ENCODE measurements at regions not wholly inside any gene's neighbourhood (a gene's known extent, or its start where the extent isn't known, plus 50 kb on each side); places are given as distances from the start of the nearest gene placed in this dataset.

DNA sequence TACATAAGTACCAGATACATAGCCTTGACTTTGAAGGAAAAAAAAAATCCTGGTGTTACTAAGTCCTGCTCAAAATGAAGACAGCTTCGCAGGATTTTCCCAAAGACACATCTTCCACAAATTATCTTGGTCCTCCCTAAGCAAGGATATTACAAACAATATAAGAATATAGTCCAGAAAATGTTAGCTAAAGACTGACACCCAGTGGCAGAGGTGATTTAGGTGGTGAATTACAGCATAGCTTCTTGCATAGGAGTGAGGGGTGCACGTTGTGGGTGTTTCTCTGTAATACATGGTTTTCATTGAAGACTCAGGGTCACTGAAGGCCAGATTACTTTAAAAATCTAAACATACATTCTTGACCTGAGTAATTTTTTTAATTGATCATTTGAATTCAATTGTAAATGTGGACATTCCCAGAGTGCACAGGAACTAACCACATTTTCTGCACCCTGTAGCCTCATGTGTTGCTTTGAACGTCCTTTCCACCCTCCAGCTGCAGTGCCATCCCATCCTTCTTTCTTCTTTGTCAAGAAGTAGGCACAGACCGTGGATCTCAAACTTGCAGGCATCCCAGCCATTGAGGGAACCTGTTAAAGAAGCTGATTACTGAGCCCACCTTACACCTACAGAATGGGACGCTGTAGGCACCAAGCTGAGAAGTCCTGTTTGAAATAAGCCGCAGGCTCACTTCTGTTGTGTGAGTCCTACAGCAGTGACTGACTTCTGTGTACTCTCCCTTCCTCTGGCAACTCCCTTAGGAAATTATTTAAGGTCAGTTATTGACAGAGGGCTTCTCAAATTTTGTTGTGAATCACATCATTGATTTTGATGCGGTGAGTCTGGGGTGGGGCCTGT lies 102.6 kb downstream of the PERP start:
- peak; percentile 32 for DNase-seq (ENCODE audit: extremely low read depth, low read depth)

DNA sequence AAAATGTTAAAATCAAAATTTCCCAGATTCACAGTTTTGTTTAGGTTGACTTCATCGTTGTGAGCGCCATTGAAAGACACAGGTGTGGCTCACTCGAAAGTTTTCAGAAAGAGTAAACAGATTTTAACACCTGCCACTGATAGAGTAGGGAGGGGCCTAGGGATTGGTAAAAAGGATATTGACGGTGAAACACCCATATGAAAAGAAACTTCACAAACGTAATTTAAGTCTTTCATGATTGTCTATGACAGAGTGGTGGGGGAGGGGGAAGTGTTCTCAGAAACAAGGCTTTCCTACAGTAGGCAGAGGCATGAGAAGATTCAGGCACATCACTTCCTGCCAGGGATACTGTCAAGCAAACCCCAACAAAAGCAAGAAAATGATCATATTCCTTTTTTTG lies 101.4 kb downstream of the PERP start:
- no peak for DNase-seq (ENCODE audit: extremely low read depth, low read depth)

DNA sequence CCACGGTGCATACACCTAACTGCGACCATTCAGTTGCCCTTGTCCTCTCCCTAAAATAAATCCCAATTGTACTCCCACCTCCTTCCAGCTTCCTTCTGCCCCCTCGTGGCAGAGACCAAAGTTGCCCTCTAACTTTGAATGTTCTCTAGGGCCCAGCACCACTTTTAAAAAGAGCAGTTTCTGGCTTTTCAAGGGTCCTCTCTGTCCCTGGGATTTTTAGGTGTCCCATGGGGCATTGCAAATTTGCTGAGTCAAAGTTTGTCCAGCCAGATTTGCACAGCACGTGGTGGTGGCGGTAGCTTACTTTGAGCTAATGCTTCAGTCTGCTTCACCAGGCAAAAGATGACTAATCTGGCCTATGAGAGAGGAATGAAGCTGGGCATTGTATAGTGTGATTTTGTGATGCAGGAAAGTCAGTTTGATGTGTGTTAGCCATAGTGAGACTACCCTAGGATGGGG lies 100.2 kb downstream of the PERP start:
- peak; percentile 28 for DNase-seq (ENCODE audit: extremely low read depth, low read depth)

DNA sequence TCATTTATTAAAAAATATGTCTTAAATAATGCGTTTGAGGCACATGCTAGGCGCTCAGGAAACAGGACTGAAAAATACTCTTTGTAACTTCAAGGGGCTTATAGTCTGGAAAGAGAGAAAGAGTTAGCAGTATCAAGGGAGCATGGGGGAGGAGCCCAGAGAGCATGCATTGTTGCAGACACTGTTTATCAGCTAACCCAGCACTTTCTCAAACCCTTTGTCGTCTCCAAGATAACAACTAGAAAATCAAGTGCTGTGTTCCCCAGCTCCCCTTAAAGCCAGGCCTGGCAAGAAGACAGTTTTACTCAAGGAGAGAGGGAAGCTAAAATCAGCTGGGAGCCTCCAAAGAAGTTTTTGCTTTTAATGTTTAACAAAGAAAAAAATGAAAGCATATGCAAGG lies 98.4 kb downstream of the PERP start:
- DNase-seq (ENCODE audit: extremely low read depth, low read depth) = no peak

DNA sequence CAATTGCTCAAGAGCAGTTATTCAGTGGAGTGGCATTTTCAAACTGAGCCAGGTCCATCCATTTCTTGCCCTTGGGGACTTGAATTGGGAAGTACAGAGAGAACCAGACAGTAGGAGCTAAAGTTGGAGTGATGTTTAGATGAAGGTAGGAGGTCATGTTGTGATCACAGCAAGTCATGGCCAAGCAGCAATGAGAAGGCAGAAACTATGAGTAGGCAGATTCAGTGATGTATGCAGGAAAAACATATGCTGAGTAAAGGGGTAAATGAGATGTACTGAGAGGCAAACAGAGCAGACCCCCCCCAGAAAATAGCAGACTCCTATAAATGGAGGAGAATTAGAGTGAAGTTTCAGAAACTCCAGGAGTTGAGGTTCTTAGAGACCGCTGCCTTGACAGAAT lies 95.8 kb downstream of the PERP start:
- DNase-seq (ENCODE audit: extremely low read depth, low read depth) = no peak

DNA sequence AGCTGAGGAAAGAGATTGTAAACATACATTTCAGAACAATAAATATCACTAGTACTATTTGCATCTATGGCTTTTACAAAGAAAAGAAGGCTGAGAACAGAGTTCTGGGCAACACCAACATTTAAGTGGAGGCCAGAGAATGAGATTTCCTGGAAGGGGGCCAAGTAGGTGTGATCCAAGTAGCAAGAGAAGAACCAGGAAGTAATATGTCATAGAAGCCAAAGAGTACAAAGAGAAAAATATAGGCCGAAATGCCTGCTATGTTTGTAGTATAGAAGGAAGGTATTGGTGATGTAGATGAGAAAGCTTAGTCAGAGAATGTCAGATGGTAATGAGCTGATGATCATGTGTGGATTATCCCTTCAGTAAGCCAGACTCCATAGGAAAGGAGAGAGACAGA lies 94.5 kb downstream of the PERP start:
- DNase-seq (ENCODE audit: extremely low read depth, low read depth) = no peak

DNA sequence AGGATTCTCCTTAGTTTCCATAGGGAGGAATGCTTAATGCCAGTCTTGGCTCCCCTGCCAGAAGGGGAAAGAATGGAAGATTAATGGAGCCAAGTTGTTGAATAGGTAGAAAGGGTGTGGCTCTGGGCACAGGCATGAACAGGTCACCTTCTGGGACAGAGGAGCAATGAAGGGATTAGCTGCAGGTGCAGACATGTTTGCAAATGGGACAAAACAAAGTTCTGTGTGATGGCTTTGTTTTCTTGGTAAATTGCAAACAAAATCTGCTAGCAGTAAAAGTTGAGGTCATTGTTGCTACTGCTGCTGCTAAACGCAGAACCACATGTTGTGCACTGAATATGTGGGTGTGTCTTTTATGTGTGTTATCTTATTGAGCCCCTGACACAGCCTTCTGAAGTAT lies 93.3 kb downstream of the PERP start:
- no peak for DNase-seq (ENCODE audit: extremely low read depth, low read depth)

DNA sequence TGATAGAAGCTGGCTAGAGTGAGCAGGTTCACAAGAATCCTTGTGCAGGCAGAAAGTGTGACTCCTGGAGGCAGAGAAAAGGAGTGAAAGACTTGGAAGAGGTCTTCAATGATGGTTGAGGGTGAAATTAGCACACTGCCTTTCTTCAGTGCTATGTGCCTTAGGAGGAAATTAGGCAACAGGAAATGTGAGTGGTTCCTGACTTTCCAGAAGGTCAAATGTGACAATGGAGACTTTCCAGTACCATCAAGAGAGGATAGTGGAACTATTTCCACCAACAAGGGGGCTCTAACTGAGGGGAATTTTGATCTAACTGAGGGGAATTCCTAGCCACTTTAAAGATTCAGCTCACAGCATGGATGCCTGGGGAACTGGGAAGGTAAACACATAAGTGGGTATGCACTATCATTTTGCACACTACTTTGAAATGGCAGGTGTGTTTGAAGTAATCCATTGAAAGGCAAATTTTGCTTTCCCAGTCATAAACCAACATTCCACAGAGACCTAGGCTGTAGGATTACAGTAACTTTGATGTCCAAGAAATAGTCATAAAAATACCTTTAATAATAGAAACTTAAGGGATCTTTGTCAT lies 90.0 kb downstream of the PERP start:
- DNase-seq (ENCODE audit: extremely low read depth, low read depth) = no peak

DNA sequence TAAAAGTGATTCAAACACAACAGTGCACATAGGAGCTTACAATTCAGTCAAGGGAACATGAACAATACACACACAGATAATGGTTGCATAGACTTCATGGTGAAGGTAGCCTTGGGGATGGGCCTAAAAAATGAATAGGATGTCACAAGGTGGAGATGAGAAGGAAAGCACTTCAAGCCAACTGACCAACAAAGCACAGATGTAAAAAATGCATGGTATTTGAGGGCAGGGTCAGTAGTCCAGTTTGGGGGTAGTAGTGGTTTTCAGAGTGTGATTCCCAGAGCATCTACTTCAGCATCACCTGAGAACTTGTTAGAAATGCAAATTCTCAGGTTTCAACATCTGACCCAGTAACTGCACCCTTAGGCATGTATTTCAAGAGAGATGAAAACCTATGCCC lies 88.9 kb downstream of the PERP start:
- no peak for DNase-seq (ENCODE audit: extremely low read depth, low read depth)

DNA sequence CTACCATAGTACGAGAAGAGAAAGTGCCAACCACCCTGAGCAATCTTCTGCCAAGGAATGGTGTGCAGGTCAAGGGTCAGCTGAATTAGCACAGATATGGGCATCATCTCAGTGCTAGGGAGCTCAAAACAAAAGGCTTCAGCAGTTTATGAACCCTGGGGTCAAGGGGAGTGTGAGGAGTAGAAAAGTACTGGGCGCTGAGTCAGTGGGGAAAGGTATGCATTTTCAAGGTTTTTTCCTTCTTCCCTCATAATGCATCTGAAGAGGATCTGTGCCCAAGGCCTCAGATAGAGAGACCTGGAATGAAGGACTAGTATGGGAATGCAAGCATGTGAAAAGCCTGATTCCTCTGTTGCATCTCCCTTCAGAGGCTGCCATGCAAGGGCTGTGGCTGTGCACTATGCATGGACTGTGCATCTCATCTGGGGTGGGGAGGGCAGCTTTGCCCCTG lies 81.7 kb downstream of the PERP start:
- DNase-seq (ENCODE audit: extremely low read depth, low read depth) = no peak

DNA sequence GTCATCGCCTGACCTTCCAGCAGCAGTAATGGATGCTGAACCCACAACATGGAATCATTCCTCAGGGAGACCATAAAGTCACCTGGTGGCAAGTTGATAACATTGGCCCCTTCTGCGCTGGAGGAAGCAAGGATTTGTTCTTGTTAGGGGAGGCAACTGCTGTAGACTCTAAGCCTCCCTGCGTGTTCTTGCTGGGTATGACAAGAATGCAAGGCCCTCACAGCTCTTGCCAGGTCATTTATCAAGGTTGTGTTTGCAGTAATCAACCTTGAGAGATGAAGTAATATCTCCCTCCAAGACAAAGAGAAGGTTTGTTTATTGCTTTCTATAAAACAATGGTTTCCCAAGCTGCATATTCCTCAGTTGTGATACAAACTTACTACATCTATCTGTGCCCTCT lies 80.9 kb downstream of the PERP start:
- no peak for DNase-seq (ENCODE audit: extremely low read depth, low read depth)

DNA sequence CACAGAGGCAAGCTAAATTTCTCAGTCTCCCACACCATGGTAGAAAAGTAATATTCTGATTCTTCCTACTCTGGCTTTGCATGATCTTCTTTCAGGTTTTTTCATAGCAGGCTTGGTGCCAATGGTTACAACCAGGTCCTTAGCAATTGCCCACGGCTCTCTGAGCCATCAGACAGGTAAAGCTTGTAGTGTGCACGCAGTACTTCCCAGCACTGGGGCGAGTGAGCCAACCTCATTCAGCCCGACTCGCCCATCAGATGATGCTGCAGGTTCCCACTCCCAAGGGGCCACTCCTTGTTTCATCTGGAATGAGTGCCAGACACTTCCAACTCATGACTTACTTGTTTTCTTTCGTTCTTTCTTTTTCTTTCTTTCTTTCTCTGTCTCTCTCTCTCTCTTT lies 78.3 kb downstream of the PERP start:
- DNase-seq (ENCODE audit: extremely low read depth, low read depth) = no peak

DNA sequence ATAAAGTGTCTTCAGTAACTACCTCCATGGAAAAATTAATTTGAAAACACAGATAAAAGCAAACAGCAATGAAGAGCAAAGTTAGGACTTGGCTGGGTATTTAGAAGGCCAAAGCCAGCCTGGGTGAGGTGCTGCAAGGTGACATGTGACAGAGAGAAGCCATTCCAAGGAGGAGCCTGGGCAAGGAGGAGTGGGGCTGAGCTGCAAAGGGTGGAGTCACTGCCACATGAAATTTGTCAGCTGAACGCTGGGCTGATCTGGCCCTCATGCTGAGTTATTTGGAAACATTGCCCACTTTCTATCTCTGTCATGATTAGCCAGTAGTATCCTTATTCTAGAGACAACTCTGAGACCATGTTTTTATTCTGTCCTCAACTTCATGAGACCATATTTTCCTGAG lies 76.3 kb downstream of the PERP start:
- no peak for DNase-seq (ENCODE audit: extremely low read depth, low read depth)

DNA sequence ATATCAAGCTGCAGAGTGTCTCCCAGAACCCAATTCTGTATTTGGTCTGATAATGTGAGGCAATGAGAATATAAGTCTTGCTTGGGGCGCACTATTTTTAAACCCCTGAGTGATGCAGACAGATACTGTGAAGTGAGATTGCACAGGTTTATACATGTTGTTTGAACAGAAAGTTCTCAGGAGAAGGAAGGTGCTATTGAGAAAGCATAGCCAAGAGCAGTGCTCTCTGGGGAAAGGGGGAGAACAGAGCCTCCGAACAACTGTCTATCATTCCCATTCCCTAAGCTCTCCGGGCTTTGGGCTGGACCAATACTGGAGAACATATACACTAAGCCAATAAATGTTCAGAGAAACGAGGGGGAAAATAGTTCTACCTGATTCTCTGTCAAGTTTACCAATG lies 75.8 kb downstream of the PERP start:
- no peak for DNase-seq (ENCODE audit: extremely low read depth, low read depth)

DNA sequence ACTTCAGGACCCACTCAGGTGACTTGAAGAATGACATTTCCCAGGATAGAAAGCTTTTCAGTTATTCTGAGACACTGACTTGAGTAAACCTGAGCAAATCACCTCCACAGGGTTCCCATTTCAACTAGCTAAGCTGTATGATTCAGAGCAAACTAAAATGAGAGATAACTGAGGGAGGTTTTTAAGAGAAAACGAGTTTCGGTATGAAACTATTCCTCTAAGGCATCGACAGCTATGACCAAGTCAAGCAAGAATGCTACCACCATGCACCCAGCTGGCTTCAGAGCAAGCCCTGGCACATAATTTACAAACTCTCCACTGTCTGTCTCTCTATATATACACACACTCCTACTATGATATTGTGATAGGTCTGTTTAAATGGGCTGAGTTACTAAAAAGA lies 75.4 kb downstream of the PERP start:
- no peak for DNase-seq (ENCODE audit: extremely low read depth, low read depth)

DNA sequence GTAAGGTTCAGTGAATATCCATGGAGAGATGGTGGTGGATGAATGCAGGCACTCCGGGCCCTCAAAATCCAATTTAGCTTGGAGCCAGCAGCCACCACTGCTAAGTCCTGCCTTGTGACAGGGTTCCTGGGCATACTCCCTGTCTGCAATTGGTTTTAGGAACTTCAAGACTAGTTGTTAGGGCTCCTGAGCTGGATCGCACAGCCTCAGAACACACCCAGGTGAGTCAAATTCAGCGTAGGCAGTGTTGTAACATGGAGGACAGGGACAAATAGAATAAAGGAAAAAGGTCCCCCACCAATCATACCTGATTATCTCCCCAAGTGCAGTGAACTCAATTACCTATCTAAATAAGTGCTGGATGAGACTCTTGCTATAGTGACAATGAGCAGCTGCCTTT lies 74.6 kb downstream of the PERP start:
- no peak for DNase-seq (ENCODE audit: extremely low read depth, low read depth)

DNA sequence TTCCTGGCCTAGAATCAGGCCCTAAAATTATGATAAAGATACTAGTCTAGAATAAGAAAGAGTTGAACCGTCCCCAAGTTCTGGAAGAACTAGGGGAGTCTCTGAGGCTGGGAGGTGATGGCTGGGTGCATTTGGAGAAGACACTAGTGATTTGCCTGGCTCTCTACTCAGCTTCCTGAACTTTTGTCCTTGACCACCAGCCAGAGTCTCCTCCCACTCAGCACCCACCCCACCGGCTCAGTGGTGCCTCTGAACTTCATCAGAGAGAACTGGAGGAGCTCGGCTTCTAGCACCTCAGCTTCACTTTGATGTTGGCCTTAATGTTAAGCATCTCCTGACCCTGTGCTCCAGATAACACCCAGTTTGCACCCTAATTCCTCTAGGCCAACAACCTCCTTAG lies 73.0 kb downstream of the PERP start:
- no peak for DNase-seq (ENCODE audit: extremely low read depth, low read depth)

DNA sequence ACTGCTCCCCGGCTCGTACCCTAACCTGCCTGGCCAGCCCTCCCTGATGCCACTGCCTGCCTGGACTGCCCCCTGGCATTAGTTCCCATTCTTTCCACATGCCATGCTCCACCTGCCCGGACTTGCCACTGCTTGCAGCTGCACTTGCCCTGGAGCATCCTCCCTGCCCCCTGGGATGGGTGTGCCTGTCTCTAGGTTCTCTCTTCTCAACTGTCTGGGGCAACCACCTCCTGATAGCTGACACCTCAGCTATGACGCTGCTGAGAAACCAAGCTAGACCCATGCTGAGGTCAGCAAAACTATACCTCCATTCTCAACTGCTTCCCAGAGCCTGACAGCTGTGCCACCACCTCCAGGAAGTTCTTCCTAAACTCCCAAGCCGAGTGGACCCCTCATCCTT lies 72.1 kb downstream of the PERP start:
- no peak for DNase-seq (ENCODE audit: extremely low read depth, low read depth)

DNA sequence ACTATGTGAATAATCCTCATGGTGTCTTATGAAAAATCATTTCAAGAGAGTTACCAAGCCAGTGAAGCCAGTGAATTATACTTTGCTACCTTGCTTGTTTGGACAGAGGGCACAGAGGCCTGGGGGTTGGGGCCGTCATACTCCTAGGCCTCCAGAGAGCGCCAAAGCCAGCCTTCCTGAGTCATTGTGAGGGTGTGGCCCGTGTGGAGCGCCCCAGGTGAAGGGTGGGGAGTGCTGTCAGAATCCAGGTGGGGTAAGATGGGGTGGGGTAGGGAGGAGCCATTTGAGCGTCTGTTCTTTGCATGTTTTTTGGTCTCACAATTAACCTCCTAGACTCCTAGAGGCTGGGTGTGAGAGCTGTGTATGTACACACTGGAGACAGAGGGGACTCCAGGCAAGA lies 71.1 kb downstream of the PERP start:
- no peak for DNase-seq (ENCODE audit: extremely low read depth, low read depth)

DNA sequence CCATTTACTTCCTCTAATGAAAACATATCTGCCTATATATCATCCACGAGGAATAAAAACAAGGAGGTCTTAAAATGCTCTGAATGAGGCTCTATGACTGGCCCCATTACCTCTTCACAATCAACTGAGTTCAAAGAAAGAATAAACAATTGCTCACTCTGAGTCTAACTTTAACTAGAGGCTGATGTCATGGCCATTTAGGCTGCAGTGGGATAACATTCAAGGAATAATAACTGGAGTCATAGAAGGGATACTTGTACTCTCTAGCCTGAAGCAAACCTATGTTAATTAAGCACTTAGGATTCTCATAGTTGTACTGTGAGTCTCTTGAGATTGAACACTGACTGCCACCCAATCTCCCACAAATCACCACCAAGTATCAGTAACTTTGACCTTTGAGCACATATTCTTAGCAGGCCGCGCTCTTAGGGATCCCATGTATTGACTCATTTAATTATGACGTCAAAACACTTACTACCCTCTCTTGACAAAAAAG lies 70.2 kb downstream of the PERP start:
- no peak for DNase-seq (ENCODE audit: extremely low read depth, low read depth)

DNA sequence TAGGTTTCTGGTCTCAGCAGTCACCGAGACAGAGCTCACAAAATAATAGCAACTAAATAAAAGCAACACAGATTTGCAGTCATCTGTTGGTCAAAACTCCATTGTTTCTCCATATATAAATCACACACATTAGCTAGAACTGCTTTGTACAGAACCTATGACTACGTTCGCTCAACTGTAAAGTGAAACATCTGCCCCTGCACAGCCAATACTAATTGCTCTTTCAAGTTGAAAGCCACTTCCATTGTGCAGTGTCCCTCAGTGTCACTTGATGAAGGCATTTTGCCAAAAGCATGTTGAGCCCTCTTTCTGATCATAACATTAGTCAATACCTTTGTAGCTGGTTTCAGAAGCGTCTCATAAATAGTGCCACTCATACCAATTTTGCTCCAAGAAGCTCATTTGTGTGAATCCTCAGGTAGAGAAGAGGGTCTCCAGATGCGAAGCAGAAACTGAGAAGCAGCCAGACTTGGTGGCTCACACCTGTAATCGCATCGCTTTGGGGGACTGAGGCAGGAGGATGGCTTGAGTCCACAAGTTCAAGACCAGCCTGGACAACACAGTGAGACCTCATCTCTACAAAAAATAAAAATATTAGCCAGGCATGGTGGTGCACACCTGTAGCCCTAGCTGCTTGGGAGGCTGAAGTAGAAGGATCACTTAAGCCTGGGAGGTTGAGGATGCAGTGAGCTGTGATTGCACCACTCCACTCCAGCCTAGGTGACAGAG lies 68.9 kb downstream of the PERP start:
- DNase-seq (ENCODE audit: extremely low read depth, low read depth) = no peak

Data from NCI-H460 (cell line).